OCI-LY1 (cell line): ENCODE measurements at regions not wholly inside any gene's neighbourhood (a gene's known extent, or its start where the extent isn't known, plus 50 kb on each side); places are given as distances from the start of the nearest gene placed in this dataset.

Experiments
- EZH2 ChIP-seq: fragments of 200-600 bp; sonication (generic), shearing (Covaris generic); IDR thresholded peaks from 2 replicates; pipeline ENCODE4 v1.8.0; 2017; ENCODE audit warnings: borderline replicate concordance, mixed run types, mild to moderate bottlenecking, antibody characterized with exemption, low read length, moderate library complexity, mixed read lengths
- TF ChIP-seq, protein P1 (sequence below): fragments of 200-600 bp; sonication (generic), shearing (Covaris generic); IDR thresholded peaks from 2 replicates; pipeline ENCODE4 v1.5.1; 2017; ENCODE audit warnings: mild to moderate bottlenecking, antibody characterized with exemption, low read length, moderate library complexity, mixed read lengths

DNA sequence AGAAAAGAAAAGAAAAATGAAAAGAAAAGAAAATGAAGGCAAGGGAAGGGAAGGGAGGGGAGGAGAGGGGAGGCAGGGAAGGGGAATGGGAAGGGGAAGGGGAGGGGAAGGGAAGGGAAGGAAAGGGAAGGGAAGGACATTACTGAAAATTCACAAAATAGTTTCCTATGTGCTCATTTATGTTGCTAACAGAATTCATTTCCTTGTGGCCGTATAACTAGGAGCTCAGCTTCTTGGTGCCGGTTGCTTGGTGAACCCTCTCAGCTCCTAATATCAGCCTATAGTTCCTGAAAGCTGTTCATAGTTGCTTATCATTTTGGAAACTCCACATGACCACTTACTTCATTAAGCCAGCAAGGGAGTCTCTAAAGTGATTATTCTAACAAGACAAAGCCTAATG, 379.8 kb upstream of the TMEFF2 start:
- TF ChIP-seq, protein P1, sequence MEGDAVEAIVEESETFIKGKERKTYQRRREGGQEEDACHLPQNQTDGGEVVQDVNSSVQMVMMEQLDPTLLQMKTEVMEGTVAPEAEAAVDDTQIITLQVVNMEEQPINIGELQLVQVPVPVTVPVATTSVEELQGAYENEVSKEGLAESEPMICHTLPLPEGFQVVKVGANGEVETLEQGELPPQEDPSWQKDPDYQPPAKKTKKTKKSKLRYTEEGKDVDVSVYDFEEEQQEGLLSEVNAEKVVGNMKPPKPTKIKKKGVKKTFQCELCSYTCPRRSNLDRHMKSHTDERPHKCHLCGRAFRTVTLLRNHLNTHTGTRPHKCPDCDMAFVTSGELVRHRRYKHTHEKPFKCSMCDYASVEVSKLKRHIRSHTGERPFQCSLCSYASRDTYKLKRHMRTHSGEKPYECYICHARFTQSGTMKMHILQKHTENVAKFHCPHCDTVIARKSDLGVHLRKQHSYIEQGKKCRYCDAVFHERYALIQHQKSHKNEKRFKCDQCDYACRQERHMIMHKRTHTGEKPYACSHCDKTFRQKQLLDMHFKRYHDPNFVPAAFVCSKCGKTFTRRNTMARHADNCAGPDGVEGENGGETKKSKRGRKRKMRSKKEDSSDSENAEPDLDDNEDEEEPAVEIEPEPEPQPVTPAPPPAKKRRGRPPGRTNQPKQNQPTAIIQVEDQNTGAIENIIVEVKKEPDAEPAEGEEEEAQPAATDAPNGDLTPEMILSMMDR: no peak
- no peak for TF ChIP-seq EZH2
